Stimulated activated naive CD8-positive, alpha-beta T cell treated with anti-CD3 and anti-CD28 coated beads, Interleukin-15, amount 100 ng/mL, for 72 hours (primary cell): ENCODE measurements at regions not wholly inside any gene's neighbourhood (a gene's known extent, or its start where the extent isn't known, plus 50 kb on each side); places are given as distances from the start of the nearest gene placed in this dataset.

Experiments used
- ATAC-seq: fragments of 150-1000 bp; cut with Tn5 transposase; 2 replicates; pipeline ENCODE4 v1.10.0; 2021; ENCODE audit warnings: mild to moderate bottlenecking, moderate library complexity
- DNase-seq, 2 donors: peaks; one replicate each; pipeline ENCODE4 v3.0.0; 2021 to 2022
- H3K27ac Mint-ChIP-seq, 2 donors: one replicate each; pipeline ENCODE4 v1.8.0; 2022; ENCODE audit warnings: mild to moderate bottlenecking in 2 of 2, mixed read lengths in 2 of 2, moderate library complexity in 2 of 2
- H3K27me3 Mint-ChIP-seq: one replicate; pipeline ENCODE4 v1.8.0; 2022; ENCODE audit warnings: mixed read lengths
- H3K4me1 Mint-ChIP-seq: one replicate; pipeline ENCODE4 v1.8.0; 2022; ENCODE audit warnings: mild to moderate bottlenecking, mixed read lengths
- H3K4me3 Mint-ChIP-seq, 2 donors: one replicate each; pipeline ENCODE4 v1.8.0; 2022; ENCODE audit warnings: mild to moderate bottlenecking in 2 of 2, mixed read lengths in 2 of 2, moderate library complexity in 1 of 2
- H3K9me3 Mint-ChIP-seq, 2 donors: one replicate each; pipeline ENCODE4 v1.8.0; 2022; ENCODE audit warnings: mixed read lengths in 2 of 2

- H3K4me3 Mint-ChIP-seq, result no peak overlapping the region
- ATAC-seq (no peak), DNase-seq (no peak)
- no peak overlapping the region for H3K27ac Mint-ChIP-seq
- H3K9me3 Mint-ChIP-seq, result peaks cover 6 to 8% of the 10 kb centered on the region in 2 donors
- no peaks in the 10 kb centered on the region for H3K4me1 Mint-ChIP-seq
- H3K27me3 Mint-ChIP-seq, result no peaks in the 10 kb centered on the region
These were observed 63.3 kb upstream of the THSD7A start for GRCh38 chr7:11895337-11895736.

- Mint-ChIP-seq H3K9me3 (peaks cover under 1 to 2% of the 10 kb centered on the region in 2 donors), H3K4me1 (no peaks in the 10 kb centered on the region), H3K27ac (no peak overlapping the region), H3K27me3 (no peaks in the 10 kb centered on the region), H3K4me3 (no peak overlapping the region)
- DNase-seq, result no peak
- ATAC-seq, result no peak
These were observed 64.7 kb upstream of the THSD7A start for GRCh38 chr7:11896663-11897062.

GRCh38 chr7:11899247-11899646, 67.2 kb upstream of the THSD7A start:
- H3K4me3 Mint-ChIP-seq, result no peak overlapping the region
- no peaks in the 10 kb centered on the region for H3K27me3 Mint-ChIP-seq
- H3K9me3 Mint-ChIP-seq, result no peaks in the 10 kb centered on the region
- no peak overlapping the region for H3K27ac Mint-ChIP-seq
- ATAC-seq, result no peak
- H3K4me1 Mint-ChIP-seq, result no peaks in the 10 kb centered on the region
- DNase-seq, result no peak

- Mint-ChIP-seq H3K27ac (no peak overlapping the region), H3K4me1 (no peaks in the 10 kb centered on the region), H3K4me3 (no peak overlapping the region), H3K9me3 (no peaks in the 10 kb centered on the region), H3K27me3 (no peaks in the 10 kb centered on the region)
- ATAC-seq (no peak), DNase-seq (no peak)
These were observed 78.3 kb upstream of the THSD7A start for GRCh38 chr7:11910253-11910652.

- ATAC-seq (no peak), DNase-seq (no peak)
- Mint-ChIP-seq H3K4me3 (no peak overlapping the region), H3K27ac (no peak overlapping the region), H3K9me3 (no peaks in the 10 kb centered on the region), H3K4me1 (no peaks in the 10 kb centered on the region), H3K27me3 (no peaks in the 10 kb centered on the region)
These were observed 79.9 kb upstream of the THSD7A start for GRCh38 chr7:11911900-11912299.

GRCh38 chr7:11914645-11915044, 82.6 kb upstream of the THSD7A start:
- no peak overlapping the region for H3K4me3 Mint-ChIP-seq

GRCh38 chr7:11923376-11923930, 91.5 kb upstream of the THSD7A start:
- Mint-ChIP-seq H3K27me3 (no peaks in the 10 kb centered on the region), H3K27ac (no peak overlapping the region), H3K4me1 (no peaks in the 10 kb centered on the region), H3K9me3 (peaks cover 1 to 2% of the 10 kb centered on the region in 2 donors), H3K4me3 (no peak overlapping the region)
- no peak for DNase-seq
- ATAC-seq, result no peak

More at GRCh38 chr7:11914645-11915044, 82.6 kb upstream of the THSD7A start:
- no peaks in the 10 kb centered on the region for H3K4me1 Mint-ChIP-seq
- no peak overlapping the region for H3K27ac Mint-ChIP-seq
- peaks cover 5 to 7% of the 10 kb centered on the region in 2 donors for H3K9me3 Mint-ChIP-seq
- no peak for DNase-seq
- no peaks in the 10 kb centered on the region for H3K27me3 Mint-ChIP-seq
- ATAC-seq, result no peak

GRCh38 chr7:11931307-11931706, 99.3 kb upstream of the THSD7A start:
- Mint-ChIP-seq H3K27me3 (no peaks in the 10 kb centered on the region), H3K9me3 (peaks cover 0 to 4% of the 10 kb centered on the region in 2 donors), H3K4me3 (no peak overlapping the region), H3K4me1 (no peaks in the 10 kb centered on the region), H3K27ac (no peak overlapping the region)
- no peak for DNase-seq
- ATAC-seq, result no peak

- DNase-seq (no peak), ATAC-seq (no peak)
- Mint-ChIP-seq H3K4me3 (no peak overlapping the region), H3K27me3 (no peaks in the 10 kb centered on the region), H3K9me3 (peaks cover 0 to 5% of the 10 kb centered on the region in 2 donors), H3K27ac (peak overlapping the region in 1 of 2 donors; percentile 88), H3K4me1 (no peaks in the 10 kb centered on the region)
These were observed 102.8 kb upstream of the THSD7A start for GRCh38 chr7:11934796-11935195.

- H3K4me3 Mint-ChIP-seq, result no peak overlapping the region
- H3K27me3 Mint-ChIP-seq, result no peaks in the 10 kb centered on the region
- DNase-seq (no peak), ATAC-seq (no peak)
- peak overlapping the region in 1 of 2 donors; percentile 16 for H3K27ac Mint-ChIP-seq
- H3K9me3 Mint-ChIP-seq, result peaks cover 0 to 5% of the 10 kb centered on the region in 2 donors
- no peaks in the 10 kb centered on the region for H3K4me1 Mint-ChIP-seq
These were observed 103.9 kb upstream of the THSD7A start for GRCh38 chr7:11935905-11936304.

GRCh38 chr7:11946794-11947193, 114.8 kb upstream of the THSD7A start:
- Mint-ChIP-seq H3K4me1 (no peaks in the 10 kb centered on the region), H3K9me3 (peaks cover 3 to 14% of the 10 kb centered on the region in 2 donors), H3K27ac (no peak overlapping the region), H3K27me3 (no peaks in the 10 kb centered on the region), H3K4me3 (no peak overlapping the region)
- ATAC-seq (no peak), DNase-seq (no peak)

GRCh38 chr7:11950281-11950680, 118.3 kb upstream of the THSD7A start:
- peaks cover 3 to 14% of the 10 kb centered on the region in 2 donors for H3K9me3 Mint-ChIP-seq
- H3K4me3 Mint-ChIP-seq, result no peak overlapping the region
- DNase-seq (no peak), ATAC-seq (no peak)
- no peaks in the 10 kb centered on the region for H3K27me3 Mint-ChIP-seq
- H3K4me1 Mint-ChIP-seq, result no peaks in the 10 kb centered on the region
- no peak overlapping the region for H3K27ac Mint-ChIP-seq

- no peak for DNase-seq
- Mint-ChIP-seq H3K4me1 (no peaks in the 10 kb centered on the region), H3K4me3 (no peak overlapping the region), H3K27me3 (no peaks in the 10 kb centered on the region), H3K27ac (no peak overlapping the region), H3K9me3 (peaks cover 3 to 14% of the 10 kb centered on the region in 2 donors)
- ATAC-seq, result no peak
These were observed 118.9 kb upstream of the THSD7A start for GRCh38 chr7:11950942-11951341.

- no peak for DNase-seq
- Mint-ChIP-seq H3K27me3 (no peaks in the 10 kb centered on the region), H3K4me3 (no peak overlapping the region), H3K27ac (no peak overlapping the region), H3K4me1 (no peaks in the 10 kb centered on the region), H3K9me3 (peaks cover 3 to 14% of the 10 kb centered on the region in 2 donors)
- ATAC-seq, result no peak
These were observed 119.9 kb upstream of the THSD7A start for GRCh38 chr7:11951909-11952308.

- DNase-seq, result no peak
- Mint-ChIP-seq H3K27me3 (no peaks in the 10 kb centered on the region), H3K4me3 (no peak overlapping the region), H3K9me3 (peaks cover 3 to 14% of the 10 kb centered on the region in 2 donors), H3K27ac (no peak overlapping the region), H3K4me1 (no peaks in the 10 kb centered on the region)
- no peak for ATAC-seq
These were observed 121.0 kb upstream of the THSD7A start for GRCh38 chr7:11952972-11953371.

GRCh38 chr7:11956991-11957390, 125.0 kb upstream of the THSD7A start:
- DNase-seq, result no peak
- ATAC-seq, result no peak
- H3K27me3 Mint-ChIP-seq, result no peaks in the 10 kb centered on the region
- no peaks in the 10 kb centered on the region for H3K9me3 Mint-ChIP-seq
- no peak overlapping the region for H3K27ac Mint-ChIP-seq
- no peak overlapping the region for H3K4me3 Mint-ChIP-seq
- no peaks in the 10 kb centered on the region for H3K4me1 Mint-ChIP-seq

GRCh38 chr7:11957956-11958355, 126.0 kb upstream of the THSD7A start:
- H3K4me1 Mint-ChIP-seq, result no peaks in the 10 kb centered on the region

More at GRCh38 chr7:11957956-11958355, 126.0 kb upstream of the THSD7A start:
- Mint-ChIP-seq H3K4me3 (no peak overlapping the region), H3K27ac (peak overlapping the region in 1 of 2 donors; percentile 74), H3K9me3 (no peaks in the 10 kb centered on the region), H3K27me3 (no peaks in the 10 kb centered on the region)
- no peak for DNase-seq
- no peak for ATAC-seq
